Right renal pelvis (tissue), 4 donors: ENCODE measurements at regions not wholly inside any gene's neighbourhood (a gene's known extent, or its start where the extent isn't known, plus 50 kb on each side); places are given as distances from the start of the nearest gene placed in this dataset.

Experiments used
- DNase-seq, 4 donors: peaks; one replicate each; pipeline ENCODE4 v3.0.0-alpha.2; 2013; ENCODE audit warnings: low read depth in 4 of 4, low spot score in 3 of 4, missing footprints in 1 of 4

DNA sequence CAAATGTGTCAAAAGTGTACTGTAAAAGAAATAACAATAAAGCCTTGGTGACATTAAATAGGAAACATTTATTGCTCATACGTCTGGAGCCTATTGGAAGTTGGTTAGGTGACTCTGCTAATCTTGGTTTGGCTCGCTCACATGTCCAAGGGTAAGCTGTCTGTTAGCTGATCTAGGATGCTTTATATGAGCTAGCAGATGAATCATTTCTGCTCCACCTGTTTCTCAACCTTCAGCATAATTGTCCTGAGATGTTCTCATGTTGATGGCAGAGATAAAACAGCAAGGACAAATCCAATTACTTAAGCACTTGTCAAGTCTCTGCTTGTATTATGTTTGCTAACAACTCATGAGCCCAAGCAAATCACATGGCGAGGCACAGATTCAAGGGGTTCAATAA lies 56.0 kb upstream of the CD53 start:
- DNase-seq = no peak

DNA sequence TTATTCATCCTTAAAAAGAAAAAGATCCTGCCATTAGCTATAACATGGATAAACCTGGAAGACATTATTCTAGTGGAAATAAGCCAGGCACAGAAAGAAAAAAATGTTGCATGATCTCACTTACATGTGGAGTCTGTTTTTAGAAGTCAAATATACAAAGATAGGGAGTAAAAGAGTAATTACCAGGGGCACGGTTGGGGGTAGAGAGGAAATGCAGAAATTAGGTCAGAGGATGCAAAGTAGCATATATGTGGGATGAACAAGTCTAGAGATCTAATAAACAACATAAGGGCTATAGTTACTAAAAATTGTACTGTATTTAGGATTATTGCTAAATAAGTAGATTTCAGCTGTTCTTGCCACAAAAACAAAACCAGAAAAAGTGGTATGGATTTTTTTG lies 61.4 kb upstream of the CD53 start:
- DNase-seq = no peak

DNA sequence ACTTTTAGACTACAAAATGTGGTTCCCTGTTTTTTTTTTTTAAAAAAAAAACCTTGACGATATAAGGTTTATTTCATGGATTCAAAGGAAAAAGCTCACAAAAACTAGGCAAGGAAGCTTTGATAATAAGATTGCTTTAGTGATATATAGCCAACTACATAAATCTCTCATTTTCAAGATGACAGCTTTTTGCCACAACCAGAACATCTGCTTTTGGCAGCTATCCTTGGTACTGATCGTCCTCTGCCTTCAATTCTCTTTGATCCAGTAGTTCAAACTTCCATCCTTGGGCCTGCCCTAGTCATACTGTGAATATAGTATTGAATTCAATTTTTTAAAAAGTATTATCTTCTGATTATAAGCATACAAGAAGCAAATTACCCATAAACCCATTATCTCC lies 72.9 kb upstream of the CD53 start:
- no peak for DNase-seq

DNA sequence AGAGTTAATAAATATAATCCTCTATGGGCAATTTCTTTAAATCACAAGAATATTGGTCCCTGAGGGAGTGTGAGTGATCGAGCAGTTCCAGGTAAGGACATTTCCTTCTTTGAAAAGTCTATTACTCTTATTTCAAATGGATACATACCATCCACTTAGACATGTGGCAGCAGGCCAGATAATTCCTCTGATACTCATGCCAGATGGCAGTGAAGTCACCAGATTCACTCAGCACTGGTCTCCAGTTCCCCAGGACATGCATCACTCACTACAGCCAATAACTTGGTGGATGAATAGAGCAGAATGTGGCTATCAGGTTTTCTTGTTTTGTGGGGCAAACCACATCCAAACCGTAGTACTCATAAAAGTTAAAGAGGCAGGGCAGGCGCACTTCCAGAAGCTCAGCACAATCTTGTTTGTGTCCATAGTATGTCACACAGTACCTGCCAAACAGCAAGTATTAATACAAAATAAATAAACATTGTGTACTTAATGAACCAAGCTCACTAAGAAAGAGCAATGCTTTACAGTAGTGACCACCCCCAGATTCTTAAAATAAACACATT lies 74.2 kb upstream of the CD53 start:
- no peak for DNase-seq

DNA sequence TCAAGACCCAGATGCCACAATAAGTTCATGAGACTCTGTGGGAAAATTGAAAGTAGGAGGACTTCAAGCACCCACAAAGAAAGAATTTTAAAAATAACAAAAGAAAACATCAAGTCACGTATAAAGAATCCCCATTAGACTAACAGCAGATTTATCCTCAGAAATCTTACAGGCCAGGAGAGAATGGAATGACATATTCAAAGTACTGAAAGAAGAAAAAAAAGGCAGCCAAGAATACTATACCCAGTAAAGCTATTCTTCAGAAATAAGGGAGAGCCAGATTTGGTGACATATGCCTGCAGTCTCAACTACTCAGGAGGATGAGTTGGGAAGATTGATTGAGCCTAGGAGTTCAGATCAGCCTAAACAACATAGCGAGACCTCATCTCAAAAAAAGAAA lies 84.3 kb upstream of the CD53 start:
- no peak for DNase-seq

DNA sequence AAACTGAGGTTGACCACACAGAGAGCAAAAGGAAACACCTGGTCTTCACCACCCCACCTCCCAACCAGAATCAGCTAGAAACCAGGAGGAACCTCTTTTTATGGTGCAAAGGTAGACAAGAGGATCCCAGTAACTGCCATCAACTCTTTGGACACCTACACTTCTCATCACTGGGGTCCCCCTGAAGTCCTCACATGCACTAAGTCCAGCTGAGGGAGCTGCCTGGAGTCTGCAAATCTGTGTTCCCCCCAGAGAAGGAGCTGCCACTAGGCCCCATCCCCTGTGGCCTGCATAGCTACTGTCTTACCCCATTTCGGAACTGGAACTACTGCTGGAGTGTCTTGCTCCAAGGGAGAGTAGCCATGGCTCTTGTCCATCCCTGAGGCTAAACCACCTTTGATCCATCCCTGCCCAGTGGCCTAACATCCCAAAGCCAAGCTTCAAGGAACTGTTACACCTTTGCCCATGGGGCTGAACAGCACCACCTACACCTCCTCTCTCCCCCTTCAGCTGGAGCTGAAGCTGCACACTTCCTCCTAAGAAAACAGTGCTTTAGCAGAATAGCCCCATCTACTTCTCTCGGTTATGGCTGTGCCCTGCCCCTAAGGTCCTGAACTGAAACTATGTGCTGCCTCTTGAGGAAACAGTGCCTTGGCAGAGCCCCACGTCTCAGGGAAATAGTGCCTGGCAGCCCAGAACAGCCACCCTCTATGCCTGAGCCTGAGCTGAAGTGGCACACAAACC lies 85.4 kb upstream of the CD53 start:
- DNase-seq = no peak

DNA sequence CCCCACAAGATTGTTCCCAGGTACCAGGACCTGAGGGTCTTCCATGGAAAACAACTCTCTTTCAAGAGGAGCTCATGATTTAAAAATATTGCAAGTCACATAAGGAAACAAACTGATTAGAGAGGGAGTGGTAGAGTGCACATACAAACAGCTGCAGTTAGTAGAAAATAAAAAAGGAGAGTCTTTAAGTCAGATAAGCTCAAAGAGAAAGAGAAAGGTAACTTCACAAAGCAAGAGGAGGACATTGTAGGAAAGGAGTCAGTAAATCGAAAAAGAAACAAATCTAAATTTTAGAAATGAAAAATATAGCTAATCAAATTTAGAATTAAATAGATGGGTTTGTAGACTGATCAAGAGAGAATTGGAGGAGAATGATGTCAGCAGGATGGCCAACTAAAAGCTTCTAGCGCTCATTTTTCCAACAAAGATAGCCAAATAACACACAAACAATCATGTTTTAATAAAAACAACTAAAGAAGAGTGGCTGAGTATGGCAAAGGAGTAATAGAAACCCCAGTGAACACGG lies 86.1 kb upstream of the CD53 start:
- DNase-seq = no peak

DNA sequence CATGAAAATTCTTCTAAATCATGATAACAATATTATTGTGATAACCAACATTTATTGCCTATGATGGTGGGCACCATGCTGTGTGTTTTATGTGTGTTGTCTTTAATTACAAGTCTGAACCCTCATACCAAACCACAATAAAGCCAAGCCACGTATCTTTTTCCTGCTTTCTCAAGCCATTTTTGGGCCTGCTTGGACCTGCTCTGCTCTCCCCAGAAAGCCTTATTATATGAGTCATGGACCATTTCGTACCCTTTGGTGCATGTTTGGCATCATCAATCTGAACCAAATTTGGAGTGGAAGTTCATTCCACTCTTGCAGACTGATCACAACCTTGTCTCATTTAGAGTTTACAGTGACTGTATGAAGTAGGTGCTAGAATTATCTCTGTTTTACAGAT lies 87.3 kb upstream of the CD53 start:
- no peak for DNase-seq

DNA sequence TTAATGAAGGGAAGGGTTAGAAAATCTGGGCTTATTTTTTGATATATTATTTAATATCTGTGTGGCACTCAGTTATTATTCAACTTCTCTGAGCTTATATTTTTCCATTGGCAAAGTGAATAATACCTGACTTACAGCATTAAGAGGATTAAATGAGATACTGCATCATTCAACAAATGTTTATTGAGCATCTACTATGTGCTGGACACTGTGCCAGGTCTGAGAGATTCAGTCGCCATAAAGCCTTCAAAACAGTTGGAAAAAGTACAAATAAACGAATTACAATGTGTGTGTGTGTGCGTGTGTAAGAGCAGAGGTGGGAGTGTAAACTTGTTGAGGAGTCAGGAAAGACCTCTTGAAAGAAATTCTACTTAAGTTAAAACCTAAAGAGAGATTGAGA lies 87.9 kb upstream of the CD53 start:
- DNase-seq = no peak

DNA sequence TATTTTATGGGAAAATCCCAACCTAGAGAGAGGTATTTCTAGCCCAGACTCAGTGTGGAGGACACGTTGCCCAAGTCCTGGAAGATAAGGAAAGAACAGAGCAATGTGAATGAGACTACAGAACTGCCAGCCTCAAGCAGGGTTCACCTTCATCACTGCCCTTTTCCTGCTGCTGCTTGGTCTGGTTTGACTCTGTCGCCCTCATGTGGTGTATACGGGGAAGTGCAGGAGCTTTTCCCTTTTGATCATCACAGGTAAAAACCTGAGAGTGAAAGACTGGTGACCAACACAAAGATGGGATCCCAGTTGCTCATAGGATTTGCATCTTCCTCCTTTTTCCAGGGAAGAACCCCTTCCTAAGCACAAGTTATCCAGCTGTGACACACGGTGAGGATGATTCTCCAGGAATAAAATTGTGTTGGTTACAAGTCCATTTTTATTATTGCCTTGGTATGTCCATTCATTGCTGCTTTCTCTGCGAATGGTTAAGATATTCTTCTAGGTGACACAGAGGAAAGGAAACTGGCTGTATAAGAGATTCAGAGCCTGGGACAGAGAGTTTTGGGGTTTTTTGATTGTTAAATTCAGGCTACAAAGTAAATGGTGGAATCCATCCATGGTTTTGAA lies 89.5 kb upstream of the CD53 start:
- peak in 3 of 4 donors; percentile 11 to 32 (median 16) for DNase-seq

DNA sequence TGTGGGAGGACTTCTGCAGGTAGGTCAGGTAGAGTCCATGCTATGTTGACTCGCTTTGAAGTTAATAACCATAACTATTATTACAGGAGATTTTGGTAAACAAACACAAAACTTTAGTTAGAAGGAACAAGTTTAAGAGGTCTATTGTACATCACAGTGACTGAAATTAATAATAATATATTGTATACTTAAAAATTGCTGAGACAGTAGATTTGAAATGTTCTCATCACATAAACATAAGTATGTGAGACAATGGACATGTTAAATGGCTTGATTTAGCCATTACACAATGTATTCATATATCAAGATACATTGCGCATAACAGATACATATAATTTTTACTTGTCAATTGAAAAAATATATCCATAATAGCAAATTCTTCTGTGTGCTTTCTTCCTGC lies 91.4 kb upstream of the CD53 start:
- DNase-seq = no peak

DNA sequence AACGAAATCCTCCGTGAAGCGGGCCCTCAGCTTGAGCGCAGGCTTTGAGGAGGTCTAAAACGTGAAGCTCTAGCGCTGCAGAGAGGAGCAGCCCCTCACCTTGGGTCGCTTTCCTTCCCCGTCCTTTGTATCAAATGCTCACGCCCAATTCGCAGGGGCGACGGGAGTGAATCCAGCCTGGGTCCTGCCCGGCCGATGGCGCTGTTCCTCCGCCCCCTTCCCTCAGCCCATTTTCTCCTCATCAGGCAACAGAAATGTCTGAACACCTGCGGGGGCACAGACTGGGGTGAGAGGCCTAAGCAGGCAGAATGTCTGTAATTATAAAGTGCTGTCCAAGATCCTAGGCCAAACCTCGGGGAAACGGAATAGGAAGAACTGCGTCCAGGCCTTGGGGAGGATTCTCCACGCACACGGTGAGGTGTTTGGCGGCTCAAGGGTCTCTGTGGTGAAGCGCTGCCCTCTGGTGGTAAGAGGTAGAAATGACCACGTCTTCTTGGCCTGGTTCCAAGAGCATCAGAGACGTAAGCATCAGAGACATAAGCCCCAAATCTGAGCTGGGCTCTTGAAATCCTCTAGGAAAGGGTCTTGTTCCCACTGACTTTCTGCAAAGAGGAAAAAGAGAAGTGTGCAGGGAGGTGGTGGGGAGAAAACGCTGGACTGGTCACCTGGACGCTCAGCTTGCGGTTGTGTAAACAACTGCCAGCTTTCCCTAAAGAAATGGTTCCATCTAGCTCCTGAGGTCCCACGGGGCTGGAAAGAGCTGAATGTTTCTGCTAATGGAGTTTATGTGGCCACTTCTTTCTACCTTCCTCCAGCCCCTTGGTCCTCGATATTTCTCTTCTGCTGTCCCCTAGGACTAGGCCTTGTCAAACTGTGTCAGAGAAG lies 92.1 kb upstream of the CD53 start:
- peak; percentile 34 to 53 (median 48) for DNase-seq

DNA sequence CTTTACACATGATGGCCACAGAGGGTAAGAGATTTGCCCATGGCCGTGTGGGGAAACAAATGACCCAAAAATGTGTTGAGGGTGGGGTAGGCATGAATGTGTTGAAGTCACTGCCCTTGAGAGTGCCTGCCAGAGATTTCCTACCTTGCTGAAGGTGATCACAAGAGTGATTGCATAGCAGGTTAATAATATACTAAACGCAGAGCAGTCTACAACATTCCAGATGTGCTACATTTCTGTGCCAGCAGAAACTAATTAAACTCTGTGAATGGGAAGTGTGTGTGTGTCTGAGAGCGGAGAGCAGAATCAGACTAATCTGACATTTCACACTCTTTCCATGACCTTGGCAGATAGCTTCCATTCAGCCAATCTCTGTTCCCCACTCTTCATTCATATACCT lies 93.3 kb upstream of the CD53 start:
- no peak for DNase-seq

DNA sequence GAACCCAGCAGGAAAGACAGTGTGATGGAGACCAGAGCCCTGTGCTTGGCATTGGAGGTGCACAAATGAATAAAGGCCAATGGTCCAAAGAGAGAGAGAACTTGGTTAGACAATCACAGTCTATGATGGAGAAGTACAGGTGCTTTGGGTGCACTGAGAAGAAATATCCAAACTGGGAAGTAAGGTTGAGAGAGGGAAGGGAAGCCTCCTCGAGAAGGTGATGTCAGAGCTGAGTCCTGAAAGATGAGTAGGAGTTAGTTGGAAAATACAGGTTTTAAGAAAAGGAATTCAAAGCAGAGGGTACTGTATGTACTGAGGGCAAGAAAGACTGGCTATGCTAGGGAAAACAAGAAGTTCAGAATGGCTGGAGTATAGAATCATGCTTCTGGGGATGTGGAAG lies 94.1 kb upstream of the CD53 start:
- no peak for DNase-seq

DNA sequence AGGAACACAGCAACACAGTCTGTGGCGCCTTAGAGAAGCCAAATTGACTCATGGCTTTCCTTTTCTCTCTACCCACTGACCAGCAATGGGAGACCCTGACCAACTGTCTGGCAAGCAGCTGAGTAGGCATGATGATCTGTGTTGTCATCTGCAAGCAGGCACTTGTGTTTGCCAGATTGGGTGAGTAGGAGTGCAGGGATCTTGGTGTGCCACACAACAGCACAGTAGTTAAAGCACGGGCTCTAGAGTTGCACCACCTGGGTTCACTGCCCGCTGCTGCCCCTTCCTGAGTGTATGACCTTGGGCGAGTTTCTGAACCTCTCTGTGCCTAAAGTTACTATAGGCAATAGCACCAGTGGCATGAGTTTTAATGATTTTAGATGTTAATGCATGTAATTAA lies 95.7 kb upstream of the CD53 start:
- no peak for DNase-seq

DNA sequence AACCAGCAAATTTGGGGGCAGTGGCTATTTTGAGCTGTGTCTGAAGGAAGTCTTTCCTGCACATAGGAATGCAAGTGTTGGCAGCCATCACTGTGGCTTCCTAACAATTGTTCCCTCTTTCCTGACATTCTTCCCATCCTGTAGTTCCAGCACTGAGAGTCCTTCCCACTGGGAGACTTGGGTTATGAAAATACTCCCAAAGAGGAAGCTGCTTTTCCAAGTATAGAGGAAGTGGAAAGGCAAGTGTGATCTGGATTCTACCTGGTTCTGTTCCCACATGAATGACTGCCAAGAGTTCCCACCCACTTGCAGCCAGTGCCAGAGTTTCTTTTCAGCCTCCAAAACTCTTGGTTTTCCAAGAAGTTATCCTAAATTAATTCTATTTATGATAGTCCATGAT lies 98.5 kb upstream of the CD53 start:
- no peak for DNase-seq

DNA sequence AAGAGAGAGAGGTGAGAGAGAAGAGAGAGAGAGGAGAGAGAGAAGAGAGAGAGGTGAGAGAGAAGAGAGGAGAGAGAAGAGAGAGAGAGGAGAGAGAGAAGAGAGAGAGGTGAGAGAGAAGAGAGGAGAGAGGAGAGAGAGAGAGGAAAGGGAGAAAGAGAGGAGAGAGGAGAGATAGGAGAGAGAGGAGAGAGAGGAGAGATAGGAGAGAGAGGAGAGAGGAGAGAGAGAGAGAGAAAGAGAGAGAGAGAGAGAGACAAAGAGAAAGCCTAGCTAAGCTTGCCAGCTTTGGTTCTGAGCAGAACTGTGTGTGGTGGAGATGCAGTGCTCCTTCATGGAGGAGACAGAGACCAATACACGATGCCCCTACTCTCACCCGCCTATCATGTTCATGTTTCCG lies 99.1 kb upstream of the KCNA3 start:
- no peak for DNase-seq

DNA sequence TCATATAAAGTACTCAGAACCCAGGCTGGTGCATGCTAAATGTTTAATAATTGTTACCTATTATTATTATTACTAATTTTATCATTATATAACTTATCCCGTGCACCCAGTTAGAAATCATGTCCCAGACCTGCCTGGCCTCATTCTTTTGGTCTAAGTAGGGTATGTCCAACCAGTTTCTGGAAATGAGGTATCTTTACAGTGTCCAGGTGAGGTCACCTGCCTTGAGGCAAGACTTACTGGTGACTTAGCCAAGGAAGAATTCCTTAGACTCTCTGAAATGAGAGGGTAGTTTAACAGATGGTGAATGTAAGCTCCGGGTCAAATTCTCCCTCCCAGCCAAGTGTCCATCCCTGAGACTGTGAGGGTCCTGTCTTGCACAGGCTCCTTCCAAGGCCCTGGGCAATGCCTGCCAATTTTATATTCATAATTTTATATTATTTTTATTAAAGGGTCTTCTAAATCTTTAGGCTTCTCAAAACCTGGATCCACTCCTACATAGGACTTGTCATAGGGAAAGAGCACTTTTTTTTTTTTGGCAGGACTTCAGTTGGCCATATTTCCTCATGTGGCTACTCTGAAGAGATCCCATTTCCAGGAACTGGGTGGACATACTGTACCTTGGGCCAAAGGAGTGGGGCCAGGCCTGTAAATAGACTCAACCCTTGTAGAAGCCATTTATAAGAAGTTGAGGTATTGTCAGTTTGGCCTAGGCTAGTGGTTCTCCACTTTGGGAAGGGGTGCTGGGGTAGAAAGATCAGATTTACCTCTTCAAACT lies 96.7 kb upstream of the KCNA3 start:
- DNase-seq = no peak

DNA sequence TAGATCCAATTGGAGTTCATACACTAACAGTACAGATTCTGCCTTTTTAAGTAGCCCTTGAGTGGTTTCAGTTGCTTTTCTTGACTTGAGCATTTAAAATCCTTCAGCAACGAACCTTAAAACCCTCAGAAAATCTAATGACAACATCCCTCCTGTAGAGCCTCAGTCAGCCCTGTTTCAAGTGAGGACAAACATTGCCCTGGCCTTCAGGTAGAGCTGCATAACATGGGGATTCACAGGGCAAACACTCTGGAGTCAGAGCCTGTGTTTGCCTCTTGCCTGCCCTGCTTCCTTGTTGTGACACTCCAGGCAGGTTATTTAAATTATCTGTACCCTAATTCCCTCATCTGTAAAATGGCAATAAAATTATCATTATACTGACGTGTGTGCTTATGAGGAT lies 96.1 kb upstream of the KCNA3 start:
- no peak for DNase-seq

DNA sequence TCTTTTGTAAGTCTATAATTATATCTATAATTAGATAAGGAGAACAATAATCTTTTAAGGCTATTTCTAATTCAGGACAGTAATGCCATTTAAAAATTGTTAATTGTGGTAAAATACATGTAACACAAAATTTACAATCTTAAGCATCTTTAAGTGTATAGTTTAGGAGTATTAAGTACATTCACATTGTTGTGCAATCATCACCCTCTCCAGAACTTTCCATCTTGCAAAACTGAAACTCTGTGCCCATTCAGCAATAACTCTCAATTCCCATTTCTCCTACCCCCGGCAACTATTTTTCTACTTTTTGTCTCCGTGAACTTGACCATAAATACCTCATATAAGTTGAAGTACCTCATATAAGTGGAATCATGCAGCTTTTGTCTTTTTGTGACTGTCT lies 93.9 kb upstream of the KCNA3 start:
- no peak for DNase-seq

DNA sequence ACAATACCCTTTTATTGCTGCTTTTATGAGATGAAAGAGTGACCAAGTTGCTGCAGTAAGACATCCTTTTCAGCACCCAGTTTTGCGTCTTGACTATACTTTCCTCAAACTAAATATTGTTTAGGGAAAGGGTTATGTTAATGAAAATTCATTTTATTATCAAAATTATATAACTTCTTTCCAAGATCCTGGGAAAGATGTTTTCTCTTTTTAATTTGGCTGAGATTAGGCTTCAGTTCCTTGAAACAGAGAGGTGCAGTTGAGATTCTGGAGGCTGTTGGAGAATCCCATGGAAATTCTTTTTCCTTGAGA lies 91.6 kb upstream of the KCNA3 start:
- DNase-seq = no peak
